ENCODE measurements at regions not wholly inside any gene's neighbourhood (a gene's known extent, or its start where the extent isn't known, plus 50 kb on each side); places are given as distances from the start of the nearest gene placed in this dataset.

DNA sequence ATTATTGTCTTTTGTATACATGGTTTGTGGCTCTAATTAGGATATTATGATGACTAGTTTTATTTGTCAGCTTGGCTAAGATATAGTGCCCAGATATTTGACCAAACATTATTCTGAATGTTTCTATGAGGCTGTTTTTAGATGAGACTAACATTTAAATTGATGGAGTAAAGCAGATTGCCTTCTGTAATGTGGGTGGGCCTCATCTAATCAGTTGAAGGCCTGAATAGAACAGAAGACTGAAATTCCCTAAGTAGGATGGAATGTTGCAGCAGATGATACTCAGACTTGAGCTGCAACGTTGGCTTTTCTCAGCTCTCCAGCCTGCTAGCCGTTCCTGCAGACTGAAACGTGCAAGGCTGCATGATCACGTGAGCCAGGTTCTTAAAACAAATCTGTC, 546.5 kb downstream of the EDEM1 start:
- no peak overlapping the region for H3K9ac ChIP-seq (ENCODE audit: low read depth, low read length, poor library complexity, severe bottlenecking)
- H3K9me2 ChIP-seq (replicated peaks; ENCODE audit: low read depth, low read length): no peaks in the 10 kb centered on the region
- H3K4me2 ChIP-seq (ENCODE audit: low read depth, low read length, poor library complexity, severe bottlenecking): no peak overlapping the region
- TF ChIP-seq EZH2phosphoT487 (IDR thresholded peaks at IDR 0.05; ENCODE audit: borderline replicate concordance): no peak
- TF ChIP-seq, protein P1, sequence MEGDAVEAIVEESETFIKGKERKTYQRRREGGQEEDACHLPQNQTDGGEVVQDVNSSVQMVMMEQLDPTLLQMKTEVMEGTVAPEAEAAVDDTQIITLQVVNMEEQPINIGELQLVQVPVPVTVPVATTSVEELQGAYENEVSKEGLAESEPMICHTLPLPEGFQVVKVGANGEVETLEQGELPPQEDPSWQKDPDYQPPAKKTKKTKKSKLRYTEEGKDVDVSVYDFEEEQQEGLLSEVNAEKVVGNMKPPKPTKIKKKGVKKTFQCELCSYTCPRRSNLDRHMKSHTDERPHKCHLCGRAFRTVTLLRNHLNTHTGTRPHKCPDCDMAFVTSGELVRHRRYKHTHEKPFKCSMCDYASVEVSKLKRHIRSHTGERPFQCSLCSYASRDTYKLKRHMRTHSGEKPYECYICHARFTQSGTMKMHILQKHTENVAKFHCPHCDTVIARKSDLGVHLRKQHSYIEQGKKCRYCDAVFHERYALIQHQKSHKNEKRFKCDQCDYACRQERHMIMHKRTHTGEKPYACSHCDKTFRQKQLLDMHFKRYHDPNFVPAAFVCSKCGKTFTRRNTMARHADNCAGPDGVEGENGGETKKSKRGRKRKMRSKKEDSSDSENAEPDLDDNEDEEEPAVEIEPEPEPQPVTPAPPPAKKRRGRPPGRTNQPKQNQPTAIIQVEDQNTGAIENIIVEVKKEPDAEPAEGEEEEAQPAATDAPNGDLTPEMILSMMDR (conservative IDR thresholded peaks at IDR 0.05; ENCODE audit: low read length): no peak
- no peaks in the 10 kb centered on the region for H3K36me3 ChIP-seq (ENCODE audit: insufficient read depth, low read length)
- no peaks in the 10 kb centered on the region for H3K9me3 ChIP-seq (ENCODE audit: insufficient read depth, low read depth, low read length)
- no peak overlapping the region for H3K4me3 ChIP-seq (ENCODE audit: low read length, poor library complexity, severe bottlenecking)
- no peaks in the 10 kb centered on the region for H3K4me1 ChIP-seq (ENCODE audit: insufficient read depth, low read length, poor library complexity, severe bottlenecking)
- no peaks in the 10 kb centered on the region for H4K20me1 ChIP-seq (ENCODE audit: insufficient read depth, low read length, poor library complexity, severe bottlenecking)
- no peaks in the 10 kb centered on the region for H3K79me2 ChIP-seq (ENCODE audit: insufficient read depth, low read length)
- H3F3A ChIP-seq (ENCODE audit: low read depth): no peaks in the 10 kb centered on the region
- H3K27me3 ChIP-seq (ENCODE audit: insufficient read depth, low read length, poor library complexity, severe bottlenecking): no peaks in the 10 kb centered on the region
- no peak overlapping the region for H2AFZ ChIP-seq (ENCODE audit: low read length)

GRCh38 chr3:5735896-5736295, 548.4 kb downstream of the EDEM1 start:
- TF ChIP-seq, protein P1 (conservative IDR thresholded peaks at IDR 0.05; ENCODE audit: low read length): no peak
- TF ChIP-seq EZH2phosphoT487 (IDR thresholded peaks at IDR 0.05; ENCODE audit: borderline replicate concordance): no peak

GRCh38 chr3:5739299-5739935, 551.9 kb downstream of the EDEM1 start:
- no peak overlapping the region for H2AFZ ChIP-seq (ENCODE audit: low read length)
- no peaks in the 10 kb centered on the region for H3K79me2 ChIP-seq (ENCODE audit: insufficient read depth, low read length)
- no peaks in the 10 kb centered on the region for H3F3A ChIP-seq (ENCODE audit: low read depth)
- no peak overlapping the region for H3K4me3 ChIP-seq (ENCODE audit: low read length, poor library complexity, severe bottlenecking)
- H3K9me2 ChIP-seq (replicated peaks; ENCODE audit: low read depth, low read length): no peaks in the 10 kb centered on the region
- no peaks in the 10 kb centered on the region for H3K27me3 ChIP-seq (ENCODE audit: insufficient read depth, low read length, poor library complexity, severe bottlenecking)
- no peak overlapping the region for H3K4me2 ChIP-seq (ENCODE audit: low read depth, low read length, poor library complexity, severe bottlenecking)
- no peaks in the 10 kb centered on the region for H4K20me1 ChIP-seq (ENCODE audit: insufficient read depth, low read length, poor library complexity, severe bottlenecking)
- H3K9me3 ChIP-seq (ENCODE audit: insufficient read depth, low read depth, low read length): no peaks in the 10 kb centered on the region
- TF ChIP-seq, protein P1 (conservative IDR thresholded peaks at IDR 0.05; ENCODE audit: low read length): no peak
- no peak for TF ChIP-seq EZH2phosphoT487 (IDR thresholded peaks at IDR 0.05; ENCODE audit: borderline replicate concordance)
- H3K9ac ChIP-seq (ENCODE audit: low read depth, low read length, poor library complexity, severe bottlenecking): no peak overlapping the region
- H3K36me3 ChIP-seq (ENCODE audit: insufficient read depth, low read length): no peaks in the 10 kb centered on the region
- H3K4me1 ChIP-seq (ENCODE audit: insufficient read depth, low read length, poor library complexity, severe bottlenecking): no peaks in the 10 kb centered on the region

More at GRCh38 chr3:5735896-5736295, 548.4 kb downstream of the EDEM1 start:
- Histone ChIP-seq H3K4me1 (ENCODE audit: insufficient read depth, low read length, poor library complexity, severe bottlenecking) (no peaks in the 10 kb centered on the region), H3K4me2 (ENCODE audit: low read depth, low read length, poor library complexity, severe bottlenecking) (no peak overlapping the region), H2AFZ (ENCODE audit: low read length) (no peak overlapping the region), H3K9me3 (ENCODE audit: insufficient read depth, low read depth, low read length) (no peaks in the 10 kb centered on the region), H3K79me2 (ENCODE audit: insufficient read depth, low read length) (no peaks in the 10 kb centered on the region), H3K4me3 (ENCODE audit: low read length, poor library complexity, severe bottlenecking) (no peak overlapping the region), H4K20me1 (ENCODE audit: insufficient read depth, low read length, poor library complexity, severe bottlenecking) (no peaks in the 10 kb centered on the region), H3K27me3 (ENCODE audit: insufficient read depth, low read length, poor library complexity, severe bottlenecking) (no peaks in the 10 kb centered on the region), H3K9me2 (replicated peaks; ENCODE audit: low read depth, low read length) (no peaks in the 10 kb centered on the region), H3F3A (ENCODE audit: low read depth) (no peaks in the 10 kb centered on the region), H3K9ac (ENCODE audit: low read depth, low read length, poor library complexity, severe bottlenecking) (no peak overlapping the region), H3K36me3 (ENCODE audit: insufficient read depth, low read length) (no peaks in the 10 kb centered on the region)

All from Loucy (cell line).